BE2C (cell line): ENCODE measurements at regions not wholly inside any gene's neighbourhood (a gene's known extent, or its start where the extent isn't known, plus 50 kb on each side); places are given as distances from the start of the nearest gene placed in this dataset.

Source experiments
- DNase-seq: peaks from one replicate; pipeline ENCODE4 v3.0.0-alpha.2; 2020
- H3K27me3 ChIP-seq: fragments of 250-450 bp; sonication (Bioruptor Pico); 2 replicates; pipeline ENCODE4 v1.5.1; 2020; ENCODE audit warnings: mild to moderate bottlenecking
- H3K36me3 ChIP-seq: fragments of 250-450 bp; sonication (Bioruptor Pico); 2 replicates; pipeline ENCODE4 v1.5.1; 2020; ENCODE audit warnings: mild to moderate bottlenecking
- H3K4me1 ChIP-seq: fragments of 250-450 bp; sonication (Bioruptor Pico); 2 replicates; pipeline ENCODE4 v1.5.1; 2020
- H3K4me3 ChIP-seq: 2 replicates; pipeline ENCODE4 v1.5.1; 2011; ENCODE audit warnings: low read depth, low read length
- H3K9me3 ChIP-seq: fragments of 250-450 bp; sonication (Bioruptor Pico); 2 replicates; pipeline ENCODE4 v1.5.1; 2020
- CTCF ChIP-seq: IDR thresholded peaks from 2 replicates; pipeline ENCODE4 v1.5.1; 2012; ENCODE audit warnings: mild to moderate bottlenecking, low read depth, low read length

GRCh38 chr7:45494885-45495284, 79.3 kb upstream of the ADCY1 start:
- Histone ChIP-seq H3K27me3 (no peaks in the 10 kb centered on the region), H3K4me1 (no peaks in the 10 kb centered on the region), H3K4me3 (no peak overlapping the region), H3K9me3 (no peaks in the 10 kb centered on the region), H3K36me3 (no peaks in the 10 kb centered on the region)
- no peak for TF ChIP-seq CTCF
- no peak for DNase-seq

- no peak overlapping the region for H3K4me3 ChIP-seq
Measured at GRCh38 chr7:45495618-45496017, 78.5 kb upstream of the ADCY1 start.

GRCh38 chr7:45500257-45500656, 73.9 kb upstream of the ADCY1 start:
- TF ChIP-seq CTCF, result no peak
- DNase-seq, result no peak
- Histone ChIP-seq H3K9me3 (no peaks in the 10 kb centered on the region), H3K4me3 (no peak overlapping the region), H3K4me1 (no peaks in the 10 kb centered on the region), H3K27me3 (no peaks in the 10 kb centered on the region), H3K36me3 (no peaks in the 10 kb centered on the region)

More at GRCh38 chr7:45495618-45496017, 78.5 kb upstream of the ADCY1 start:
- TF ChIP-seq CTCF, result no peak
- no peak for DNase-seq
- no peaks in the 10 kb centered on the region for H3K9me3 ChIP-seq
- no peaks in the 10 kb centered on the region for H3K4me1 ChIP-seq
- H3K36me3 ChIP-seq, result no peaks in the 10 kb centered on the region
- H3K27me3 ChIP-seq, result no peaks in the 10 kb centered on the region

GRCh38 chr7:45501791-45502190, 72.4 kb upstream of the ADCY1 start:
- DNase-seq, result no peak
- Histone ChIP-seq H3K27me3 (no peaks in the 10 kb centered on the region), H3K4me1 (no peaks in the 10 kb centered on the region), H3K9me3 (no peaks in the 10 kb centered on the region), H3K4me3 (no peak overlapping the region), H3K36me3 (no peaks in the 10 kb centered on the region)
- TF ChIP-seq CTCF, result no peak

- no peak for DNase-seq
- Histone ChIP-seq H3K9me3 (no peaks in the 10 kb centered on the region), H3K4me3 (no peak overlapping the region), H3K27me3 (no peaks in the 10 kb centered on the region), H3K36me3 (no peaks in the 10 kb centered on the region), H3K4me1 (no peaks in the 10 kb centered on the region)
- TF ChIP-seq CTCF, result no peak
Measured at GRCh38 chr7:45506059-45506458, 68.1 kb upstream of the ADCY1 start.

GRCh38 chr7:45509222-45509621, 64.9 kb upstream of the ADCY1 start:
- no peak for TF ChIP-seq CTCF
- Histone ChIP-seq H3K4me1 (no peaks in the 10 kb centered on the region), H3K27me3 (no peaks in the 10 kb centered on the region), H3K9me3 (no peaks in the 10 kb centered on the region), H3K36me3 (no peaks in the 10 kb centered on the region), H3K4me3 (no peak overlapping the region)
- DNase-seq, result no peak
